RPMI8226 (cell line): ENCODE measurements at regions not wholly inside any gene's neighbourhood (a gene's known extent, or its start where the extent isn't known, plus 50 kb on each side); places are given as distances from the start of the nearest gene placed in this dataset.
A peak's percentile ranks its signal among the peaks of the same experiment; 100 is the strongest.
"Not testable (repeated sequence)": the region's sequence is repeated elsewhere in the genome, so short reads cannot be mapped to it uniquely, and the experiment has no call there.

Experiments used
- DNase-seq: peaks from one replicate; pipeline ENCODE4 v3.0.0-alpha.2; 2015

- peak; percentile 18 for DNase-seq
Measured at GRCh38 chr7:69237541-69237940, 360.7 kb upstream of the AUTS2 start.

DNA sequence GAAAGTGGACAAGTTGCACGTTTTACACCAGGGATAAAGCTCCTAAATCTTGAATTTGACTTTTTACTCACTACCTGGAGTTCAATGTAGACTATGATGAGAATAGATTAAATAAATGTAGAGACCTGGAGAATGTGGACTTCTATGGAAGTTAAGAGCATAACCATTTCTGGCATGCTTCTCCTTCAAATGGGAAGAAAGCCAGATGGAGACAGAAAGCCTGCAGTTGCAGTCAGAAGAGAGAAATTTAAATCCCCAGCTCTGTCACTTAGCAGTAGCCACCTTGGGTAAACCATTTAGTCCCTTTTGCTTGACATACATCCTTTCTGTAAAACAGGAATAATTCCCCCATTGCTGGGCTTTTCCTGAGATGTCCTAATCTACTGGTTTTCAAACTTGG lies 355.3 kb upstream of the AUTS2 start:
- no peak for DNase-seq

GRCh38 chr7:69244701-69245100 lies 353.6 kb upstream of the AUTS2 start:
- peak; percentile 86 for DNase-seq

- peak; percentile 41 for DNase-seq
Measured at GRCh38 chr7:69245646-69246045, 352.6 kb upstream of the AUTS2 start.

- peak; percentile 70 for DNase-seq
Measured at GRCh38 chr7:69246758-69247157, 351.5 kb upstream of the AUTS2 start.

- peak; percentile 48 for DNase-seq
Measured at GRCh38 chr7:69248382-69248828, 349.9 kb upstream of the AUTS2 start.

DNA sequence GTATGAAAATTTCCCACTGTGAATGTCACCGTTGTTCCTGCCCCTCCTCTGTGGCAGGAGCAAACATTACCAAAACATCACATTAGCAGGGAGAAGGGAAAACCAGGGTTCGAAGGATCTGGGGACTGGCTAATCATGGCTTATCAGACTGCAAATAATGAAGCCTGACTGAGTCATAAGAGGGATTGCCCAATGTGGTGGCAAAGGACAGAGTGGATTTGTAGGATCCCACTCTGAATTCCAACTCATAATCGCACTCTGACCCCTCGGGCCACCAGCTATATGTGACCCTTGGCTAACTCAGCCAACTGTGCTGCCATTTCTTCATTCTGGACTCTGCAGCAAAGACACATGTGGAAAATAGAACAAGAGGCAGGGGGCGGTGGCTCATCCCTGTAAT lies 347.3 kb upstream of the AUTS2 start:
- DNase-seq, result no peak

GRCh38 chr7:69254643-69255042 lies 343.6 kb upstream of the AUTS2 start:
- DNase-seq, result no peak

- DNase-seq, result peak; percentile 82
Measured at GRCh38 chr7:69256634-69257081, 341.6 kb upstream of the AUTS2 start.

DNA sequence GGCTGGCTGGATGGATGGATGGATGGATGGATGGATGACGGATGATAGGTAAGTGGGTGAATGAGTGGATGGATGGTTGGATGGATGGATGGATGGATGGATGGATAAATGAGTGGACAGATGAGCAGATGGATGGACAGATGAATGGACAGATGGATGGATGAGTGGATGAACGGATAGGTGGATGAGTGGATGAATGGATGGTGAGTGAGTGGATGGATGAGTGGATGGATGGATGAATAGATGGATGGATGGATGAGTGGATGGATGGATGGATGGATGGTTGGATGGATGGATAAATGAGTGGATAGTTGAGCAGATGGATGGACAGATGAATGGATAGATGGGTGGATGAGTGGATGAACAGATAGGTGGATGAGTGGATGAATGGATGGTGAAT lies 340.7 kb upstream of the AUTS2 start:
- DNase-seq, result no peak

- no peak for DNase-seq
Measured at GRCh38 chr7:69259445-69259844, 338.8 kb upstream of the AUTS2 start.

GRCh38 chr7:69260023-69260422 lies 338.3 kb upstream of the AUTS2 start:
- no peak for DNase-seq

DNA sequence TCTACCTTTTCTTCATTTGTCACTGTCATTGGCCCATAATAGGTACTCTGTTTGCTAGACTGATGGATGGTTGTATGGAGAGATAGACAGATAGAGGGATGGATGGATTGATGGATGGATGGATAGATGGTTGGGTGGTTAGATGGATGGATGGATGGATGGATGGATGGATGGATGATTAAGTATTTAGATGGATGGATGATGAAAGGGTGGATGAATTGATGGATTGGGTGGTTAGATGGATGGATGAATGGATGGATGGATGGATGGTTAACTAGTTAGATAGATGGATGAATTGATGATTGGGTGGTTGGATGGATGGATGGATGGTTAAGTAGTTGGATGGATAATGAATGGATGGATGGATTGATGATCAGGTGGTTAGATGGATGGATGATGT lies 334.7 kb upstream of the AUTS2 start:
- DNase-seq, result no peak

DNA sequence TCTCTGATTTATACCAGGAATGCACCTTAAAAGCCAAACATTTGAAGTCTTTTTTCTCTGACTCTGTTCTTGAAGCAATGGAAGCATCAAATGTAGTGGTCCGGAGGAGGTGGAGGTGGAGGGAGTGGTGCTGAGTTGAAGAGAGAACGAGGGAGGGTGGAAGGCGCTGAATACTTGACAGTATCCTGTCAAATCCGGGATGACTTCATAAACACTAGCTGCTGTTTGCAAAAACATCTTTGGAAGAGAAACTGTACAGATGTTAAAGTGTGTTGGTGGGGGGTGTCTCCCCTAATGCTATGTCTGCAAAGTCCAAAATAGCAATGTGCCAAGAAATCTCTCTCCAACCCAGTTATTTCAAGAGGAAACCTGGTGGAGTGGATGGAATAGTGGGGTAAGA lies 328.5 kb upstream of the AUTS2 start:
- no peak for DNase-seq

DNA sequence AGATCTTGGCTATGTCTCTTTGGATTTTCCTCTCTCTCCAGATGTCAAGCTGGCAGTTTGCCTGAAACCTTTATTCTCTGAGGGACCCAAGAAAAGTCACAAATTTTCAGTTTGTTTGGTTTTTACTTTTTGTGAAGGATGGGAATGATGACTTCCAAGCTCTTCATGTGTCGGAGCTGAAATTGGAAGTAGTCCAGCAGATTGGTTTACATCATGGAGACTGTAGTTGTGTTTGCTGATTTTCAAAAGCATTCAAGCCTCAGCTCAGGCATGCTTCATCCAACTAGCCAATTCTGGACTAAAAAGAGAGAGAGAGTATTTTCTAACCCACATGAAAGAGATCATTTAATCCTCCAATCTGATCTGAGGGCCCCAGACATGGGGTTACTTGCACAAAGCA lies 326.2 kb upstream of the AUTS2 start:
- peak; percentile 11 for DNase-seq

DNA sequence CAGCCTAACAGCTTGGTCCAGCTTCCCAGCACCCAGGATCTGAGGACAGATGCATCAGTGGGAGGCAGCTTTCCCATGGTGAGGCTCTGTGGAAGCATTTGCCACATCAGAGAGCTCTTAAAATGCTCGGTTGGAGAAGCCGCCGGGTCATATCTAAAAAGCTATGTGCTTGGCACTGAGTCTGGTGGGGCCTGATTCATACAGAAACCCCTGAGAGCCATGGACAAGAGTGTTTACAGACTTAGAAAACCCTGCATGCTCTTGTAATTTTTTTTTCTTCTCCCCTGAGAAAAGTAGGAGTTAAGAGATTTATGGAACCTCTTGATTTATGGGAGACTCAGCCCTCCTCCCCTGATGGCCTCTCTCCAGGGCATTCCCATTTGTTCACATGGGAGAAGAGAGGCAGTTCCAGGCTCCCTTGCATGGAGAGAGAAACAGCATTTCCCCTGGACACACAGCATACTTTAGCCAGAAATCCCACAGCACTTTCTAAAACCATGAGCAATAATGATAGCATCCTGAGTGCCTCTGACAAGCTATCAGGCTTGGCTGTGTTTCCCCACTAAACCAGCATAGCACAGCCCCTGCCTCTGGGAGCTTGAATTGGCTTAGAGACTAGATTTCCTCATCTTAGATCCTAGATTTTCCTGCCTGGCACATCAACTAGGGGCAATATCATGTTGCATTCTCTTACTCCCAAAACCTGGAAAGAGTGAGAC lies 322.1 kb upstream of the AUTS2 start:
- no peak for DNase-seq

DNA sequence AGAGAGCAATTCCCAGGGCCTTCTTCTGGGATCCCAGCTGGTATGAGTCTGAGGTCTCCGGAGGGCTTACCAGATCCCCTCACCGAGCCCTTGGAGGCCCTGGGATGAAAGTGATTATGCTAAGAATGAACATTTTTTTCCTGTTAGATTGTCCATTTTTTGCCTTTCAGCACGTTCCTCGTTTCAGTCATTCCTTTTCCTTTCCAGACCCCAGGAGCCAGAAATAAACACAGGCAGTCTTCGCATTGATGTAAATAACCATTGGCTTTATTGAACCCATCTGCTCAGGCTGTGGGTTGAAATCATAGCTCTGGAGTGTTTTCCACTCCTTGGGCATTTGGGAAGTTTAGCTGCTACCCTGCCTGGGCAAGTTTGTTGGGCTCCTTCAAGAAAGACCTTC lies 320.9 kb upstream of the AUTS2 start:
- DNase-seq, result no peak

DNA sequence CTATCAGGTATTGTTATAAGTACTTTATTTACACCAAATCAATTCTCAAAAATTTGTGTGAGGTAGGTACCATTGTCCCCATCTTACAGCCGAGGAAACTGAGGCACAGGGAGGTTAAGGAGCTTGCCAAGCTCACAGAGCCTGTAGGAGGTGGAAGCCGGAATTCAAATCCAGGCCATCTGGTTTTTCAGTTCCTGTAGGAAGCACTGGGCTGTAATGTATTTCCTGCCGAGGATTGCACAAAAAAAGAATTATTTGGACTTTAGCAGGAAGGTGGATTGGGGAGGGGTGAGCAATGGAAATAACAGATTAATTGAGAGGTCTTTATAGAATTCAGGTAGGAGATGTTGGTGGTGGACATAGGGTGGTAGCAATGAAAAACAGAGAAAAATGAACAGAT lies 315.3 kb upstream of the AUTS2 start:
- no peak for DNase-seq

GRCh38 chr7:69283421-69283820 lies 314.9 kb upstream of the AUTS2 start:
- peak; percentile 23 for DNase-seq

GRCh38 chr7:69285854-69286253 lies 312.4 kb upstream of the AUTS2 start:
- DNase-seq, result no peak

DNA sequence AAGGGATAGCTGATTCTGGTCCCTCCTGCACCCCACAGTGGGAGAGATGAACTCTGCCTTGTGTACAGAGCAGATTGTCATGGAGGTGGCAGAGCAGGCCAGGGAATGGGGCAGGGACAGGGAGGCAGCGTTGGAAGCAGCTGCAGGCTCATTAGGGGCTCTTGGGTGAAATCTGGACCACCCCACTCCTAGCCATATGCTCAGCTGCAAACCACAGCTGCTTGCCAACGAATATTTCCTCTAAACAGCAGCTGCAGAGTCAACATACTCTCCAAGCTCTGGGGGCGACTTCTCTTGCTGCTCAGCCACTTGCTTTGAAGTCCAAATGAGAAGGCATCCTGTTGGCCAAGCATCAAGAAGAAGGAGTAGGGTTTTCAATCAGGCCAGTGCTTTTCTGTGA lies 302.3 kb upstream of the AUTS2 start:
- no peak for DNase-seq

- no peak for DNase-seq
Measured at GRCh38 chr7:69301253-69301652, 297.0 kb upstream of the AUTS2 start.

GRCh38 chr7:69309601-69310000 lies 288.7 kb upstream of the AUTS2 start:
- no peak for DNase-seq

DNA sequence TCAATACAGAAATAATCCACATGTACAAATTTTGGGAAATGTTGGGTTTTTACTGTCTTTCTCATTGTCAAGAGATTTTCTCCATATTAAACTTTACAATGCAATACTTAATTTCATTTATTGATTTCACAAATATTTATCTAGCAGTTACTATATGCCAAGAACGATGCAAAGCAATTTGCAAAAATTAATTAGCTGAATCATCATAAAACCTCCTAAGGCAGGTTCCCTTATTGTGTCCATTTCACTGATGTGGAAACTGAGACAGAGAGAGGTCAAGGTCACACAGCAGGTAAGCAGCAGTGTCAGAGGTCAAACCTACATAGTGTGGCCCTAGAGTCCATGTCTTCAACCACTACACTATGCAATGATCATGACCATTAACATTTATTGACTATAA lies 286.8 kb upstream of the AUTS2 start:
- no peak for DNase-seq

GRCh38 chr7:69313852-69314251 lies 284.4 kb upstream of the AUTS2 start:
- not testable (repeated sequence) for DNase-seq
